ENCODE measurements at regions not wholly inside any gene's neighbourhood (a gene's known extent, or its start where the extent isn't known, plus 50 kb on each side); places are given as distances from the start of the nearest gene placed in this dataset.

DNA sequence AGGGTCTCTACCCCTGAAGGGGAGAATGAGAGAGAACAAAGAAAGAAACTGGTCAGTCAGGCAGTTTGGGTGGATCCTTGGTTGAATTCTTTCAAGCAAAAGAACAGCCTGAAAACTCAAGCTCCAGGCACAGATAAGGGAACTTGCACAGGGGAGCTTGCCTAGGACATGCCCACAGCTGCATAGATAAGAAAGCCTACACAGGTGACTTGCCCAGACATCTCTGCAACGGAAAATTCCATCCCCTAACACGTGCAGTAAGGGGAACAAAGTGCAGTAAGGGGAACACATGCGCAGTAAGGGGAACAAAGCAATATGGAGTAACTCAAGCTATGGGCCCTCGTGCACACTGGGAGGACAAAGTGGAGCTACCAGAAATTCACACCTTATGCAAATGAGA is 540.1 kb upstream of the MIS18BP1 start:
- TF ChIP-seq CTCF (IDR thresholded peaks at IDR 0.05; ENCODE audit: extremely low read depth in 1 of 2, insufficient read depth in 1 of 2, low read depth in 1 of 2, low read length in 2 of 2) (no peak), EZH2 (IDR thresholded peaks at IDR 0.05; ENCODE audit: borderline replicate concordance, low read depth, low read length, severe bottlenecking) (no peak), POLR2A (IDR thresholded peaks at IDR 0.05; ENCODE audit: low read depth, low read length) (no peak), POLR2AphosphoS5 (IDR thresholded peaks at IDR 0.05; ENCODE audit: insufficient read depth, low read depth, low read length) (no peak), MAX (IDR thresholded peaks at IDR 0.05; ENCODE audit: insufficient read depth, insufficient read length) (no peak), FOS (IDR thresholded peaks at IDR 0.05; ENCODE audit: borderline replicate concordance, insufficient read depth, low read length) (no peak), JUN (IDR thresholded peaks at IDR 0.05; ENCODE audit: borderline replicate concordance, insufficient read depth, insufficient read length, low read depth) (no peak)

All from endothelial cell of umbilical vein (primary cell).